Progenitor cell of endocrine pancreas (in vitro differentiated cells): ENCODE measurements at regions not wholly inside any gene's neighbourhood (a gene's known extent, or its start where the extent isn't known, plus 50 kb on each side); places are given as distances from the start of the nearest gene placed in this dataset.

ENCODE experiments used
- DNase-seq: peaks from one replicate; pipeline ENCODE4 v3.0.0; 2021; ENCODE audit warnings: low spot score; ENCODE audit not compliant: unreplicated experiment
- H3K27ac Mint-ChIP-seq: 2 replicates; pipeline ENCODE4 v1.8.0; 2021; ENCODE audit warnings: mild to moderate bottlenecking, moderate library complexity, mixed read lengths
- H3K27me3 Mint-ChIP-seq: 2 replicates; pipeline ENCODE4 v1.8.0; 2021; ENCODE audit warnings: mixed read lengths
- H3K36me3 Mint-ChIP-seq: 2 replicates; pipeline ENCODE4 v1.8.0; 2022; ENCODE audit warnings: mixed read lengths; ENCODE audit not compliant: insufficient read depth
- H3K4me1 Mint-ChIP-seq: 2 replicates; pipeline ENCODE4 v1.8.0; 2021; ENCODE audit warnings: low read depth, mixed read lengths
- H3K4me3 Mint-ChIP-seq: 2 replicates; pipeline ENCODE4 v1.8.0; 2021; ENCODE audit warnings: low read depth, mild to moderate bottlenecking, moderate library complexity, mixed read lengths
- H3K9me3 Mint-ChIP-seq: 2 replicates; pipeline ENCODE4 v1.8.0; 2021; ENCODE audit warnings: low read depth, mixed read lengths
- CTCF ChIP-seq: fragments of 200-600 bp; sonication (generic); IDR thresholded peaks from one replicate; pipeline ENCODE4 v1.5.0; 2021; ENCODE audit warnings: antibody characterized with exemption, mild to moderate bottlenecking; ENCODE audit not compliant: unreplicated experiment

DNA sequence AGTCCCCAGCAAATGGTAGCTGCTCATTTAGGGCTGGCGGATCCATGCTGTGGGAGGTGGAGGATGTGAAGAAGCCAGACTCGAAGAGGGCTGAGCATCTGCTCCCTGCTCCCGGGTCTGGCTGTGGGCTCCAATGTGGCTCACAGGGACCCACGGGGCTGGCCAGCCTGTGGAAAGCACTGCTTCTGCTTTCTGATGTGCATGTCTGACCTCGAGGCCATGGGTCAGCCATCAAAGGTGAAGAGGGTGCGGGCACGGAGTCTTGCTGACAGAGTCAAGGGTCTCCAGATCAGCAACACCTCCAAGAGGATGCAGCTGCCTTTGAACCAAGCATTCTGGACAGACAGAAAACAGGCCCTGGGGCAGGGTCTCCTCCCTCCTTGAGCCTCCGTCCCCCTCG is 178.2 kb downstream of the INHBB start:
- Mint-ChIP-seq H3K27me3 (peaks cover 66% of the 10 kb centered on the region), H3K36me3 (no peaks in the 10 kb centered on the region), H3K27ac (no peak overlapping the region), H3K4me1 (peaks cover 3% of the 10 kb centered on the region), H3K4me3 (no peak overlapping the region), H3K9me3 (no peaks in the 10 kb centered on the region)
- no peak for TF ChIP-seq CTCF
- DNase-seq = no peak

- no peak for TF ChIP-seq CTCF
- peaks cover 3% of the 10 kb centered on the region for H3K4me1 Mint-ChIP-seq
- H3K27me3 Mint-ChIP-seq = peaks cover 67% of the 10 kb centered on the region
- DNase-seq = no peak
- no peaks in the 10 kb centered on the region for H3K36me3 Mint-ChIP-seq
- H3K27ac Mint-ChIP-seq = no peak overlapping the region
- H3K4me3 Mint-ChIP-seq = no peak overlapping the region
- no peaks in the 10 kb centered on the region for H3K9me3 Mint-ChIP-seq
These were observed 179.4 kb downstream of the INHBB start for GRCh38 chr2:120525056-120526046.

GRCh38 chr2:120526047-120526562 is 180.2 kb downstream of the INHBB start:
- H3K4me3 Mint-ChIP-seq = no peak overlapping the region
- H3K36me3 Mint-ChIP-seq = no peaks in the 10 kb centered on the region
- DNase-seq = no peak
- no peak overlapping the region for H3K27ac Mint-ChIP-seq
- H3K27me3 Mint-ChIP-seq = peaks cover 66% of the 10 kb centered on the region
- H3K4me1 Mint-ChIP-seq = peaks cover 3% of the 10 kb centered on the region
- no peaks in the 10 kb centered on the region for H3K9me3 Mint-ChIP-seq
- no peak for TF ChIP-seq CTCF

DNA sequence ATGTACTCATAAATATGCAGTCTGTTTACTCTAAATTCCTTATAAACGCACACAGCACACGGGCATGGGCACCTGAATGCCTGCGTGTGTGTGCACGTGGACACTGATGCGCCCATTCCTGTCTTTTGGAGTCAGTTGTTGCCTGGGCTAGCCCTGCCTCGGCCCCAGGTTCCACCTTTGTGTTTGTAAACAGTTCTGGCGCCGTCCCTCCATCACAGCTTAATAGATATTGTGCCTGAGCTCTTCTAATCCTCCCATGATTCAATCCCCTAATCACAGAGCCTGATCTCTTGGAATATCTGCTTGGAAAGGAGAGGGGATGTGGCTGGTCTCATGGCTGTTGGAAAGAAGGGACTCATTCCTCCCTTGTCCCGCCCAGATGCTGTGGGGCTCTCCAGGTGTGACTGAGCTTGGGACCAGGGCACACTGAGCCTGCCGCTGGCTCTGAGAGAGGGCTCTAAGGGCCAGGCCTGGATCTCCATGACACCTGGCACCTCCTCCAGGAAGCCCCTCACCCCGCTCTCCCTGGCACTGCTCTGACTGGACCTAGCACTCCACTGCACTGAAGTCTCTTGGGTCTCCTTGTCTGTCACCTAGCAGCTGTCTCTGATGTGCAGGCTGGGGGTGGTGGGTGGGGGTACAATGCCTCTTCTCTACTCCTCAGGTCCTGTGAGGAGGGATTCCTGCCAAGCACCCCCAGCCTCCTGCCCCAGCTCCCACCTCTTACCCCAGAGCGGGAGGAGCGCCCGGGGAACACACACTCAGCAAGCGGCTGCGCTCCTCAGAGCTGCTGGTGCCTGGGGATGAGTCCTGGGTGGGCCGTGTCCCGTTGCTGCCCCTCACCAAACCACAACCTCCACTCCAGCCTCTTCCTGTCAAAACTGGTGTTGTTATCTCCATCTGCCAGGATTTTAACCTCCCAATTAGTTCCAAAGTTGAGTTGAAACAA is 181.3 kb downstream of the INHBB start:
- Mint-ChIP-seq H3K9me3 (no peaks in the 10 kb centered on the region), H3K36me3 (no peaks in the 10 kb centered on the region), H3K4me1 (peaks cover 1% of the 10 kb centered on the region), H3K4me3 (no peak overlapping the region), H3K27me3 (peaks cover 57% of the 10 kb centered on the region), H3K27ac (peak overlapping the region; percentile 8)
- no peak for DNase-seq
- TF ChIP-seq CTCF = no peak
